Fibroblast of skin of left biceps (primary cell): ENCODE measurements at regions not wholly inside any gene's neighbourhood (a gene's known extent, or its start where the extent isn't known, plus 50 kb on each side); places are given as distances from the start of the nearest gene placed in this dataset.

Experiments
- DNase-seq, 2 experiments: peaks; one replicate each; pipeline ENCODE4 v3.0.0-alpha.2; 2013; ENCODE audit warnings: low read depth in 2 of 2

- DNase-seq, result no peak
These were observed 335.3 kb downstream of the CNTNAP4 start for GRCh38 chr16:76612497-76612896.

GRCh38 chr16:76614269-76614668 lies 337.1 kb downstream of the CNTNAP4 start:
- no peak for DNase-seq

GRCh38 chr16:76622876-76623275 lies 345.7 kb downstream of the CNTNAP4 start:
- no peak for DNase-seq

GRCh38 chr16:76634847-76635697 lies 357.9 kb downstream of the CNTNAP4 start:
- no peak for DNase-seq

GRCh38 chr16:76639685-76640289 lies 362.6 kb downstream of the CNTNAP4 start:
- no peak for DNase-seq

GRCh38 chr16:76650582-76650981 lies 373.4 kb downstream of the CNTNAP4 start:
- no peak for DNase-seq

GRCh38 chr16:76653390-76654026 lies 376.3 kb downstream of the CNTNAP4 start:
- peak; percentile 19 to 28 for DNase-seq

GRCh38 chr16:76654088-76654820 lies 377.1 kb downstream of the CNTNAP4 start:
- DNase-seq, result no peak

GRCh38 chr16:76656994-76657393 lies 379.8 kb downstream of the CNTNAP4 start:
- no peak for DNase-seq

GRCh38 chr16:76661691-76662235 lies 384.6 kb downstream of the CNTNAP4 start:
- no peak for DNase-seq

- no peak for DNase-seq
These were observed 388.5 kb downstream of the CNTNAP4 start for GRCh38 chr16:76665571-76666275.

GRCh38 chr16:76668207-76668725 lies 391.1 kb downstream of the CNTNAP4 start:
- no peak for DNase-seq

- no peak for DNase-seq
These were observed 392.1 kb downstream of the CNTNAP4 start for GRCh38 chr16:76669288-76669687.

- DNase-seq, result no peak
These were observed 393.1 kb downstream of the CNTNAP4 start for GRCh38 chr16:76670125-76670857.

- no peak for DNase-seq
These were observed 399.2 kb downstream of the CNTNAP4 start for GRCh38 chr16:76676356-76676755.

GRCh38 chr16:76681296-76681695 lies 404.1 kb downstream of the CNTNAP4 start:
- DNase-seq, result no peak

GRCh38 chr16:76683051-76683450 lies 405.9 kb downstream of the CNTNAP4 start:
- DNase-seq, result no peak

GRCh38 chr16:76696876-76697275 lies 419.7 kb downstream of the CNTNAP4 start:
- no peak for DNase-seq

- DNase-seq, result no peak
These were observed 428.7 kb downstream of the CNTNAP4 start for GRCh38 chr16:76705892-76706291.

GRCh38 chr16:76713191-76713590 lies 436.0 kb downstream of the CNTNAP4 start:
- no peak for DNase-seq
